C4-2B (cell line): ENCODE measurements at regions not wholly inside any gene's neighbourhood (a gene's known extent, or its start where the extent isn't known, plus 50 kb on each side); places are given as distances from the start of the nearest gene placed in this dataset.

Source experiments
- ZFX ChIP-seq: fragments of 450-650 bp; IDR thresholded peaks from 2 replicates; pipeline ENCODE4 v1.6.1; 2017
- TF ChIP-seq, protein P1 (sequence below): fragments of 450-650 bp; conservative IDR thresholded peaks from 2 replicates; pipeline ENCODE4 v1.5.1; 2017; ENCODE audit warnings: mild to moderate bottlenecking

DNA sequence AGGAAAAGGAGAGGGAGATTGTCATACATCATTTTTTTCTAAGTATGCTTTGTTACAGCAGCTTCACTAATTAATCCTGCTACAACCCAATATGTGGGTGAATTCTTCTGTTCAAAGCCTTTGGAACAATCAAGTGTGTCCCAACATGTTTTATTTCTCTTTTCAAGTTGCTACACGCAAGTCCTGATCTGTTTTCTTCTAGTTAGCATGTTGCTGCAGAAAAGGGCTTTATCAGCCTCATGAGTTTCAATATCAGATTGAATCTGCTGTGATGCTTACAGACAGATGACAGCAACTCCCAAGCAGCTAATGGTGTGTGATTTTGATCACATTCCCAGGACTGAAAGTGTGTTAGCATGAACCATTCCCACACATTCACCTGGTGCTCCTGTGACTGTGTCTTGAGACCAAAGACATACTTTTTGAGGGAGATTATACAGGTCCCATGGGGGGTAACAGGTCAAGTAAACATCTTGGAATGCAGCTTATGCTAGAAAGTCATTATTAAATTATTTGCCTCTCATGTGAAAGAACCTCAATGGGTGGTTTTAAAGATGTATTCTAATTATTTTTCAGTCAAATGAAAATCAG, 96.9 kb upstream of the KCNJ16 start:
- TF ChIP-seq, protein P1, sequence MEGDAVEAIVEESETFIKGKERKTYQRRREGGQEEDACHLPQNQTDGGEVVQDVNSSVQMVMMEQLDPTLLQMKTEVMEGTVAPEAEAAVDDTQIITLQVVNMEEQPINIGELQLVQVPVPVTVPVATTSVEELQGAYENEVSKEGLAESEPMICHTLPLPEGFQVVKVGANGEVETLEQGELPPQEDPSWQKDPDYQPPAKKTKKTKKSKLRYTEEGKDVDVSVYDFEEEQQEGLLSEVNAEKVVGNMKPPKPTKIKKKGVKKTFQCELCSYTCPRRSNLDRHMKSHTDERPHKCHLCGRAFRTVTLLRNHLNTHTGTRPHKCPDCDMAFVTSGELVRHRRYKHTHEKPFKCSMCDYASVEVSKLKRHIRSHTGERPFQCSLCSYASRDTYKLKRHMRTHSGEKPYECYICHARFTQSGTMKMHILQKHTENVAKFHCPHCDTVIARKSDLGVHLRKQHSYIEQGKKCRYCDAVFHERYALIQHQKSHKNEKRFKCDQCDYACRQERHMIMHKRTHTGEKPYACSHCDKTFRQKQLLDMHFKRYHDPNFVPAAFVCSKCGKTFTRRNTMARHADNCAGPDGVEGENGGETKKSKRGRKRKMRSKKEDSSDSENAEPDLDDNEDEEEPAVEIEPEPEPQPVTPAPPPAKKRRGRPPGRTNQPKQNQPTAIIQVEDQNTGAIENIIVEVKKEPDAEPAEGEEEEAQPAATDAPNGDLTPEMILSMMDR, result no peak
- TF ChIP-seq ZFX, result no peak
